SK-N-SH (cell line): ENCODE measurements at regions not wholly inside any gene's neighbourhood (a gene's known extent, or its start where the extent isn't known, plus 50 kb on each side); places are given as distances from the start of the nearest gene placed in this dataset.

Experiments used
- CTCF ChIA-PET: fragments of 300-600, 350-600 bp; formaldehyde crosslinking; extraction: SDS; loops from one replicate; lab custom pipeline; 2021; lab: Yijun Ruan, JAX
- POLR2A ChIA-PET: fragments of 350-600 bp; sonication (Branson Sonifier 250); formaldehyde crosslinking; extraction: SDS; loops from one replicate; lab custom pipeline; 2020; ENCODE audit warnings: antibody characterized with exemption, inconsistent platforms; lab: Yijun Ruan, JAX
- DNase-seq: peaks from one replicate; pipeline ENCODE4 v3.0.0; 2012
- H2AFZ ChIP-seq: fragments of 200-600 bp; sonication (generic); 2 replicates; pipeline ENCODE4 v1.8.1; 2016; ENCODE audit warnings: antibody characterized with exemption, mild to moderate bottlenecking, low read depth
- H3F3A ChIP-seq: fragments of 200-600 bp; sonication (generic); replicated peaks from 2 replicates; pipeline ENCODE3; 2016; ENCODE audit warnings: antibody characterized with exemption, mild to moderate bottlenecking; ENCODE audit not compliant: insufficient read depth
- H3K27ac ChIP-seq, 2 experiments: fragments of 200-500 bp in 1 of 2; fragments of 200-600 bp in 1 of 2; sonication (Bioruptor generic) in 1 of 2; sonication (generic), shearing (Covaris generic) in 1 of 2; 2 replicates each; pipeline versions ENCODE4 v1.5.1 to v1.6.1; 2014 to 2016; ENCODE audit warnings: low read depth in 2 of 2, inconsistent platforms in 1 of 2, low read length in 1 of 2, mild to moderate bottlenecking in 1 of 2, mixed read lengths in 1 of 2
- H3K27me3 ChIP-seq: fragments of 200-600 bp; sonication (generic), shearing (Covaris generic); 2 replicates; pipeline ENCODE4 v1.6.1; 2016; ENCODE audit warnings: mixed run types; ENCODE audit not compliant: insufficient read depth
- H3K36me3 ChIP-seq, 2 experiments: fragments of 200-500 bp in 1 of 2; fragments of 200-600 bp in 1 of 2; sonication (Bioruptor generic) in 1 of 2; sonication (generic) in 1 of 2; replicated peaks in 1 of 2; 2 replicates each; pipeline versions ENCODE3 to v1.5.1; 2014 to 2016; ENCODE audit warnings: low read length in 1 of 2, mild to moderate bottlenecking in 1 of 2; ENCODE audit not compliant: insufficient read depth in 2 of 2, control insufficient read depth in 1 of 2
- H3K4me1 ChIP-seq, 2 experiments: fragments of 200-500 bp in 1 of 2; fragments of 200-600 bp in 1 of 2; sonication (Bioruptor generic) in 1 of 2; sonication (generic), shearing (Covaris generic) in 1 of 2; 2 replicates each; pipeline versions ENCODE4 v1.5.1 to v1.6.1; 2014 to 2016; ENCODE audit warnings: low read depth in 1 of 2, low read length in 1 of 2, mixed run types in 1 of 2; ENCODE audit not compliant: insufficient read depth in 2 of 2, control insufficient read depth in 1 of 2
- H3K4me2 ChIP-seq: fragments of 200-600 bp; sonication (generic), shearing (Covaris generic); 2 replicates; pipeline ENCODE4 v1.6.1; 2017; ENCODE audit warnings: mixed run types
- H3K4me3 ChIP-seq, 2 experiments: fragments of 200-500 bp in 1 of 2; fragments of 200-600 bp in 1 of 2; sonication (Bioruptor generic) in 1 of 2; sonication (generic), shearing (Covaris generic) in 1 of 2; 2 replicates each; pipeline versions ENCODE4 v1.5.1 to v1.8.1; 2014 to 2016; ENCODE audit warnings: low read depth in 2 of 2, inconsistent platforms in 1 of 2, low read length in 1 of 2, mild to moderate bottlenecking in 1 of 2, mixed read lengths in 1 of 2, moderate library complexity in 1 of 2
- H3K79me2 ChIP-seq: fragments of 200-600 bp; sonication (generic); 2 replicates; pipeline ENCODE4 v1.8.1; 2017; ENCODE audit warnings: mild to moderate bottlenecking; ENCODE audit not compliant: insufficient read depth
- H3K9ac ChIP-seq: fragments of 200-600 bp; sonication (generic); 2 replicates; pipeline ENCODE4 v1.6.1; 2017; ENCODE audit warnings: mixed run types
- H3K9me2 ChIP-seq: fragments of 200-600 bp; sonication (generic); 2 replicates; pipeline ENCODE4 v1.6.1; 2017; ENCODE audit warnings: mixed run types
- H3K9me3 ChIP-seq: fragments of 200-600 bp; sonication (generic); 2 replicates; pipeline ENCODE4 v1.6.1; 2017; ENCODE audit warnings: mixed run types, mild to moderate bottlenecking, moderate library complexity
- H4K20me1 ChIP-seq: fragments of 200-600 bp; sonication (generic); 2 replicates; pipeline ENCODE4 v1.6.1; 2017; ENCODE audit warnings: mild to moderate bottlenecking, mixed run types; ENCODE audit not compliant: insufficient read depth
- ELF1 ChIP-seq: IDR thresholded peaks from 2 replicates; pipeline ENCODE4 v1.4.0; 2012
- EZH2phosphoT487 ChIP-seq: fragments of 200-600 bp; sonication (generic); IDR thresholded peaks from 2 replicates; pipeline ENCODE4 v1.6.1; 2017; ENCODE audit warnings: low read depth, mixed run types, mild to moderate bottlenecking, antibody characterized with exemption, moderate library complexity, borderline replicate concordance
- FOSL2 ChIP-seq: IDR thresholded peaks from 2 replicates; pipeline ENCODE4 v1.4.0; 2012; ENCODE audit warnings: low read depth, mild to moderate bottlenecking, moderate library complexity, borderline replicate concordance
- FOXM1 ChIP-seq: IDR thresholded peaks from 2 replicates; pipeline ENCODE4 v1.4.0; 2012; ENCODE audit warnings: low read depth, mild to moderate bottlenecking
- GATA2 ChIP-seq: sonication (generic); formaldehyde crosslinking; IDR thresholded peaks from 2 replicates; pipeline ENCODE4 v1.5.0; 2020; ENCODE audit warnings: mild to moderate bottlenecking, missing genetic modification reagents
- IRF3 ChIP-seq: fragments of 150-350 bp; IDR thresholded peaks from 2 replicates; pipeline ENCODE4 v1.6.1; 2016; ENCODE audit warnings: mild to moderate bottlenecking, low read depth, low read length
- MAX ChIP-seq: IDR thresholded peaks from 2 replicates; pipeline ENCODE4 v1.4.0; 2012; ENCODE audit warnings: low read depth
- MXI1 ChIP-seq: IDR thresholded peaks from 2 replicates; pipeline ENCODE4 v1.6.1; 2012; ENCODE audit warnings: mild to moderate bottlenecking, low read depth, low read length, improper control_type of control experiment
- NFIC ChIP-seq: IDR thresholded peaks from 2 replicates; pipeline ENCODE4 v1.4.0; 2012; ENCODE audit warnings: borderline replicate concordance
- RAD21 ChIP-seq: IDR thresholded peaks from 2 replicates; pipeline ENCODE4 v1.6.1; 2012; ENCODE audit warnings: mild to moderate bottlenecking, low read length
- SMC3 ChIP-seq: IDR thresholded peaks from 2 replicates; pipeline ENCODE4 v1.6.1; 2012; ENCODE audit warnings: low read depth, low read length, improper control_type of control experiment
- TAF1 ChIP-seq: IDR thresholded peaks from 2 replicates; pipeline ENCODE4 v1.6.1; 2012; ENCODE audit warnings: low read depth, mild to moderate bottlenecking, low read length, moderate library complexity, borderline replicate concordance
- USF1 ChIP-seq: IDR thresholded peaks from 2 replicates; pipeline ENCODE4 v1.4.0; 2012; ENCODE audit warnings: low read depth, borderline replicate concordance
- WGBS: methylation state at CpG from one replicate; pipeline ENCODE4 v1.1.6; 2017; ENCODE audit warnings: low lambda C conversion rate; 5-methylcytosine and 5-hydroxymethylcytosine counted together
- TF ChIP-seq, protein P1 (sequence below): IDR thresholded peaks from 2 replicates; pipeline ENCODE4 v1.4.0; 2012; ENCODE audit warnings: low read depth, borderline replicate concordance

- Histone ChIP-seq H3K9me3 (no peaks in the 10 kb centered on the region), H3K4me2 (no peak overlapping the region), H2AFZ (no peak overlapping the region), H3K4me3 (no peak overlapping the region), H3K9ac (no peak overlapping the region), H3K79me2 (no peaks in the 10 kb centered on the region), H3K27me3 (no peaks in the 10 kb centered on the region), H3K36me3 (no peaks in the 10 kb centered on the region), H3K27ac (no peak overlapping the region), H3K9me2 (no peaks in the 10 kb centered on the region), H3F3A (no peaks in the 10 kb centered on the region), H4K20me1 (no peaks in the 10 kb centered on the region), H3K4me1 (no peaks in the 10 kb centered on the region; a peak in 1 of 4 replicates)
- TF ChIP-seq SMC3 (no peak), ELF1 (no peak), FOSL2 (no peak), GATA2 (CRISPR knock-in tag) (no peak), EZH2phosphoT487 (no peak), MAX (no peak), FOXM1 (no peak), TAF1 (no peak), NFIC (no peak), USF1 (no peak), MXI1 (no peak), IRF3 (no peak)
- DNase-seq, result no peak
- ChIA-PET CTCF (interaction anchor here (1.5 kb wide), 1 partner anchor 44 kb away, joined by 3 read pairs; no protein-coding TSS in a partner anchor), POLR2A (no interaction called here)
These were observed 146.7 kb downstream of the SEM1 start for GRCh38 chr7:96562966-96563365.

DNA sequence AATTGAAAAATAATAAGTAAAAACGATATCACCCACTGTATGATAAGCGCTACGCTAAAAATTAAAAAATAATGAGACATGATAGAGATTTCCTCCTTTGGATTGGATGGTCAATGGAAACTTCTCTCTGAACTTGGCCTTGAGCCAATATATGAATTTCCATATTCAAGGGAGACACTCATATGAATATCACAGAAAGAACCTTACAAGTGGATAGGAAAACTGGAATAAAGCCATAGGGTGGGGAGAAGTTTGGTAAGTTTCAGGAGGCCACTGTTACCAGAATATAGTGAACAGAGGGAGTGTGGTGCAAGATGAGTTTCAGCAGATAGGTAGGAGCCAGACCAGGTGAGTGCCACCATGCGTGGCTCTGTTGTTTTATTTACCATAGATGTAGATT is 147.2 kb downstream of the SEM1 start:
- Histone ChIP-seq H3K4me3 (no peak overlapping the region), H3K27me3 (no peaks in the 10 kb centered on the region), H3K79me2 (no peaks in the 10 kb centered on the region), H3K36me3 (no peaks in the 10 kb centered on the region), H3K9me2 (no peaks in the 10 kb centered on the region), H3K9ac (no peak overlapping the region), H3K27ac (no peak overlapping the region), H3K4me1 (no peaks in the 10 kb centered on the region; a peak in 1 of 4 replicates), H3K4me2 (no peak overlapping the region), H4K20me1 (no peaks in the 10 kb centered on the region), H2AFZ (no peak overlapping the region), H3F3A (no peaks in the 10 kb centered on the region), H3K9me3 (no peaks in the 10 kb centered on the region)
- no peak for TF ChIP-seq RAD21
- TF ChIP-seq, protein P1, sequence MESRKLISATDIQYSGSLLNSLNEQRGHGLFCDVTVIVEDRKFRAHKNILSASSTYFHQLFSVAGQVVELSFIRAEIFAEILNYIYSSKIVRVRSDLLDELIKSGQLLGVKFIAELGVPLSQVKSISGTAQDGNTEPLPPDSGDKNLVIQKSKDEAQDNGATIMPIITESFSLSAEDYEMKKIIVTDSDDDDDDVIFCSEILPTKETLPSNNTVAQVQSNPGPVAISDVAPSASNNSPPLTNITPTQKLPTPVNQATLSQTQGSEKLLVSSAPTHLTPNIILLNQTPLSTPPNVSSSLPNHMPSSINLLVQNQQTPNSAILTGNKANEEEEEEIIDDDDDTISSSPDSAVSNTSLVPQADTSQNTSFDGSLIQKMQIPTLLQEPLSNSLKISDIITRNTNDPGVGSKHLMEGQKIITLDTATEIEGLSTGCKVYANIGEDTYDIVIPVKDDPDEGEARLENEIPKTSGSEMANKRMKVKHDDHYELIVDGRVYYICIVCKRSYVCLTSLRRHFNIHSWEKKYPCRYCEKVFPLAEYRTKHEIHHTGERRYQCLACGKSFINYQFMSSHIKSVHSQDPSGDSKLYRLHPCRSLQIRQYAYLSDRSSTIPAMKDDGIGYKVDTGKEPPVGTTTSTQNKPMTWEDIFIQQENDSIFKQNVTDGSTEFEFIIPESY, result no peak
- DNase-seq, result no peak
- 36% methylated on average over 4 of the region's 4 CpGs for WGBS
- CTCF ChIA-PET, result no interaction called here
- POLR2A ChIA-PET, result no interaction called here
